ENCODE measurements at regions not wholly inside any gene's neighbourhood (a gene's known extent, or its start where the extent isn't known, plus 50 kb on each side); places are given as distances from the start of the nearest gene placed in this dataset.
"Not testable (repeated sequence)": the region's sequence is repeated elsewhere in the genome, so short reads cannot be mapped to it uniquely, and the experiment has no call there.

GRCh38 chr3:192057261-192057660 is 596.3 kb downstream of the PYDC2 start:
- no peak for DNase-seq
- H3K4me3 Mint-ChIP-seq: no peak overlapping the region
- H3K36me3 Mint-ChIP-seq: no peaks in the 10 kb centered on the region
- peaks cover 6% of the 10 kb centered on the region for H3K9me3 Mint-ChIP-seq
- no peak overlapping the region for H3K27ac Mint-ChIP-seq
- H3K4me1 Mint-ChIP-seq: no peaks in the 10 kb centered on the region
- no peaks in the 10 kb centered on the region for H3K27me3 Mint-ChIP-seq
- CTCF ChIA-PET: no interaction called here

GRCh38 chr3:192060160-192060781 is 599.3 kb downstream of the PYDC2 start:
- Mint-ChIP-seq H3K9me3 (peaks cover 2% of the 10 kb centered on the region), H3K36me3 (no peaks in the 10 kb centered on the region), H3K4me1 (no peaks in the 10 kb centered on the region), H3K4me3 (no peak overlapping the region), H3K27me3 (no peaks in the 10 kb centered on the region), H3K27ac (no peak overlapping the region)
- CTCF ChIA-PET: no interaction called here
- no peak for DNase-seq

GRCh38 chr3:192061426-192061825 is 600.5 kb downstream of the PYDC2 start:
- Mint-ChIP-seq H3K9me3 (peaks cover 2% of the 10 kb centered on the region), H3K4me1 (no peaks in the 10 kb centered on the region), H3K27ac (no peak overlapping the region), H3K4me3 (no peak overlapping the region), H3K27me3 (no peaks in the 10 kb centered on the region), H3K36me3 (no peaks in the 10 kb centered on the region)
- CTCF ChIA-PET: no interaction called here
- DNase-seq: no peak

GRCh38 chr3:192062186-192062585 is 601.2 kb downstream of the PYDC2 start:
- no peak for DNase-seq
- no peak overlapping the region for H3K27ac Mint-ChIP-seq
- H3K9me3 Mint-ChIP-seq: no peaks in the 10 kb centered on the region
- CTCF ChIA-PET: no interaction called here
- H3K36me3 Mint-ChIP-seq: no peaks in the 10 kb centered on the region
- H3K27me3 Mint-ChIP-seq: no peaks in the 10 kb centered on the region
- no peak overlapping the region for H3K4me3 Mint-ChIP-seq
- H3K4me1 Mint-ChIP-seq: no peaks in the 10 kb centered on the region

DNA sequence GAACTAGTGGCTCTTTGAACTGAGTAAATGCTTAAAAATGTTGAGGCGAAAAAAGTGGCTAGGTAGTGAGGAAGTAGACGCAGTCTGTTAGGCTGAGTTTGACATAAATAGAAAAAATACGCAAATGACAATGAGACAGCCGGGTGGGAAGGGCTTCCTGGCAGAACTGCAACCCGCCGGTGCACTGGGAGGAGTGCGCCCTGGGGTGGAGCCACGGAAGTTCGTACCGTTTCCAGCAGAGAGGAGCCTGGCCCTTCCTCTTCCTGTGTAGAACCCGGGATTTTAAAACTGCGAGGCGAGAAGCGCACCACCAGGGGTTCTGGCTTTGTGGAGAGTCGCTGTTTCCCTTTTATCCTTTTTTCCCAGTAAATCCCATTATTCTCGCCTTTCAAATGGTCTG is 602.6 kb downstream of the PYDC2 start:
- no peak for DNase-seq
- no peaks in the 10 kb centered on the region for H3K27me3 Mint-ChIP-seq
- H3K36me3 Mint-ChIP-seq: no peaks in the 10 kb centered on the region
- H3K27ac Mint-ChIP-seq: no peak overlapping the region
- H3K4me1 Mint-ChIP-seq: no peaks in the 10 kb centered on the region
- H3K4me3 Mint-ChIP-seq: no peak overlapping the region
- CTCF ChIA-PET: no interaction called here
- H3K9me3 Mint-ChIP-seq: no peaks in the 10 kb centered on the region

- no peaks in the 10 kb centered on the region for H3K36me3 Mint-ChIP-seq
- H3K27me3 Mint-ChIP-seq: no peaks in the 10 kb centered on the region
- no peak for DNase-seq
- CTCF ChIA-PET: no interaction called here
- no peak overlapping the region for H3K27ac Mint-ChIP-seq
- H3K4me1 Mint-ChIP-seq: no peaks in the 10 kb centered on the region
- H3K9me3 Mint-ChIP-seq: no peaks in the 10 kb centered on the region
- H3K4me3 Mint-ChIP-seq: no peak overlapping the region
These were observed 604.0 kb downstream of the PYDC2 start for GRCh38 chr3:192064959-192065358.

DNA sequence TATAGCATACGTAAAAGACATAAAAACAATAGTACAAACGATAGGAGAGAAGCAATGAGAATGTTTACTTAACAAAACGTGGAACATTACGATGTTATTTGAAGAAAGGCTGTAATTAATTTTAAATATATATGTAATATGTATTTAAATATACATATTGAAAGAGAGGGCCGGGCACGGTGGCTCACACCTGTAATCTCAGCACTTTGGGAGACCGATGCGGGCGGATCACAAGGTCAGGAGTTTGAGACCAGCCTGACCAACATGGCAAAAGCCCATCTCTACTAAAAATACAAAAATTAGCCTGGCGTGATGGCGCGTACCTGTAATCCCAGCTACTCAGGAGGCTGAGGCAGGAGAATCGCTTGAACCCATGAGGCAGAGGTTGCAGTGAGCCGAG is 605.3 kb downstream of the PYDC2 start:
- H3K4me1 Mint-ChIP-seq, H3K27ac Mint-ChIP-seq, H3K9me3 Mint-ChIP-seq, DNase-seq, H3K4me3 Mint-ChIP-seq, CTCF ChIA-PET, H3K36me3 Mint-ChIP-seq, H3K27me3 Mint-ChIP-seq: not testable (repeated sequence)

- Mint-ChIP-seq H3K4me1 (no peaks in the 10 kb centered on the region), H3K27me3 (no peaks in the 10 kb centered on the region), H3K36me3 (no peaks in the 10 kb centered on the region), H3K9me3 (peaks cover 6% of the 10 kb centered on the region), H3K27ac (no peak overlapping the region), H3K4me3 (no peak overlapping the region)
- DNase-seq: no peak
- CTCF ChIA-PET: no interaction called here
These were observed 607.7 kb downstream of the PYDC2 start for GRCh38 chr3:192068464-192069254.

DNA sequence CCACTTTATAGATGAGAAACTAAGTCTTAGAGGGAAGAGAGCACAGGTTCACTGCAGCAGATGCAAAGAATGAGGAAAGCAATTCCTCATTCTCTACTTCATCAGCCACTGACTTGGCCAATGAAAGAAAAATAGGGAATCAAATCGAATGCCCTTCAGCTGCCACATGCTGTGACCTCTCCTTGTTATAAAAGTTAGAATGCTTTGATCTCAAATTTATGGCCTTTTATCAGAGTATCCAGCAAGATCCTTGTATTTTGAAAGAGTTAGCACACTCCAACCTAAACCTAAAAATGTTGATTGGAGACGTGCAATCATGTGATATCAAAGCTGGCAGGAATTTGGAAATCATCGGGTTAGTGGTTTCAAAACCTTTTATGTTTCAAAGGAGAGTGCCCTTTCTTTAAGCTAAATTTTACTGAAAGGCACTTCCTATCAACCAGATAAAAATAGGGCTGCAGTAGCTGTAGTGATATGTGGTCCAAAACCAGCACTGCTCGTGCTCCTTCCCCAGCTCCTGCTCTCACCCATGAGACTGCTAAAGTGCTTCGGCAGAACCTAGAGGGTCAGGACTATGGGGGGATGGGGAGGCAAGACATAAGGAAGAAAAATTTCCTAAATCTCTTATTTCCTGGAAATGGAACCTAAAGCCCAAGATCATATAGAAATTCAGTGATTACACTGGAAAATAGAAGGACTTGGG is 617.0 kb downstream of the PYDC2 start:
- Mint-ChIP-seq H3K27ac (no peak overlapping the region), H3K27me3 (no peaks in the 10 kb centered on the region), H3K9me3 (peaks cover 12% of the 10 kb centered on the region), H3K36me3 (no peaks in the 10 kb centered on the region), H3K4me3 (no peak overlapping the region), H3K4me1 (no peaks in the 10 kb centered on the region)
- no peak for DNase-seq
- CTCF ChIA-PET: interaction anchor here (0.9 kb wide), 1 partner anchor 22 kb away, joined by 3 read pairs; no protein-coding TSS in a partner anchor

- Mint-ChIP-seq H3K27ac (no peak overlapping the region), H3K27me3 (no peaks in the 10 kb centered on the region), H3K36me3 (no peaks in the 10 kb centered on the region), H3K4me1 (no peaks in the 10 kb centered on the region), H3K9me3 (peaks cover 3% of the 10 kb centered on the region), H3K4me3 (no peak overlapping the region)
- DNase-seq: no peak
- CTCF ChIA-PET: no interaction called here
These were observed 618.1 kb downstream of the PYDC2 start for GRCh38 chr3:192079098-192079497.

- Mint-ChIP-seq H3K9me3 (peaks cover 6% of the 10 kb centered on the region), H3K4me3 (no peak overlapping the region), H3K27me3 (no peaks in the 10 kb centered on the region), H3K4me1 (no peaks in the 10 kb centered on the region), H3K36me3 (no peaks in the 10 kb centered on the region), H3K27ac (no peak overlapping the region)
- CTCF ChIA-PET: no interaction called here
- no peak for DNase-seq
These were observed 619.4 kb downstream of the PYDC2 start for GRCh38 chr3:192080336-192080735.

DNA sequence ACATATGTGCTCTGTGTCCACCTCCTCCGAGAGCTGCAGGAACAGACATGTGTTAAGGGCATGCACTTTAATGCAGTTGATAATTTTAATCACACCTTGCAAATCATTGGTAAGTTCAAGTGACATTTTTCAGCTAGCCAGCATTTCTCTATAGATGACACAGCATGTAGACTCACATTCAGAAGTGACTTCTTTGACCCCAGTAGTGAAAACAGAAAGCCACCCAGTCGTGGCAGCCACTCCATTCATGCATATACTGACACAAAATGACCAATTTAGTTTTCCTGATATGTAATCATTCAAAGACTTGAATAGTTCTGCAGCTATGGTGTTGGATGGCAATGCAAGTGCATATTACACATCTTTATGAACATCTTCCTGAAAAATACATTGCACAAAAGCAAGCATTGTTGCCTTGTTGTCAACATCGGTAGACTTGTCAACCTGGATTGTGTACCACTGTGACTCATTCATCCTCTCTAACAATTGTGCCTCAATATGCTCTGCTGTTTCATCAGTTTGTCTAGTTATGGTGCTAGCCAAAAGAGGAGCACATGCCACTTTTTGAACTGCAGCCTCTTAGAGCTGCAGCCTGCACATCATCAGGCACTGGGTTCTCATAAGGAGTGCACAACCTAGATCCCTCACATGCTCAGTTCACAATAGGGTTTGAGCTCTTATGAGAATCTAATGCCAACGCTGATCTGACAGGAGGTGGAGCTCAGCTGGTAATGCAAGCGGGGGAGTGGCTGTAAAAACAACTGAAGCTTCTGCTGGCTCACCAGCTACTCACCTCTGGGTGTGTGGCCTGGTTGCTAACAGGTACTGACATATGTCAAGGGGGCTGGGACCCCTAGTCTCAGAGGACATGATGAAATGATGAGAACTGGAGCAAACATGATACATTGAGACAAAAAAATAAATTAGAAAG is 622.0 kb downstream of the PYDC2 start:
- Mint-ChIP-seq H3K9me3 (peaks cover 6% of the 10 kb centered on the region), H3K27me3 (no peaks in the 10 kb centered on the region), H3K27ac (no peak overlapping the region), H3K4me3 (no peak overlapping the region), H3K36me3 (no peaks in the 10 kb centered on the region), H3K4me1 (no peaks in the 10 kb centered on the region)
- DNase-seq: no peak
- CTCF ChIA-PET: no interaction called here

Data from activated naive CD4-positive, alpha-beta T cell treated with anti-CD3 and anti-CD28 coated beads, Interleukin-2, amount 10 ng/mL, durations not matched to agents 7 days and 5 days (primary cell).